Prostate gland (tissue), 2 donors: ENCODE measurements at regions not wholly inside any gene's neighbourhood (a gene's known extent, or its start where the extent isn't known, plus 50 kb on each side); places are given as distances from the start of the nearest gene placed in this dataset.
"Not testable (repeated sequence)": the region's sequence is repeated elsewhere in the genome, so short reads cannot be mapped to it uniquely, and the experiment has no call there.

Source experiments
- DNase-seq: peaks from one replicate; pipeline ENCODE4 v3.0.0-alpha.2; 2019; ENCODE audit warnings: low spot score
- H3K27ac ChIP-seq, 2 donors: fragments of 200-600 bp; sonication (generic); 2 replicates each; pipeline ENCODE4 v1.5.1; 2017 to 2019
- H3K27me3 ChIP-seq: fragments of 200-600 bp; sonication (generic); replicated peaks from 2 replicates; pipeline ENCODE4 v1.5.1; 2019; ENCODE audit not compliant: insufficient read depth
- H3K36me3 ChIP-seq, 2 donors: fragments of 200-600 bp; sonication (generic); 1 replicate in 1 of 2; 2 replicates in 1 of 2; pipeline versions ENCODE4 v1.5.1 to v1.8.1; 2017 to 2019
- H3K4me1 ChIP-seq: fragments of 200-600 bp; sonication (generic); replicated peaks from 2 replicates; pipeline ENCODE4 v1.5.1; 2019
- H3K4me3 ChIP-seq, 2 donors: fragments of 200-600 bp; sonication (generic); 2 replicates each; pipeline ENCODE4 v1.5.1; 2017 to 2019
- H3K9me3 ChIP-seq: fragments of 200-600 bp; sonication (generic); 2 replicates; pipeline ENCODE4 v1.5.1; 2017
- CTCF ChIP-seq, 4 experiments: fragments of 200-600 bp in 2 of 4; fragments of 450-650 bp in 2 of 4; sonication (generic) in 2 of 4; IDR thresholded peaks; 1 replicate in 3 of 4; 2 replicates in 1 of 4; pipeline ENCODE4 v1.5.1; 2016 to 2019; ENCODE audit warnings: antibody characterized with exemption in 4 of 4, mild to moderate bottlenecking in 2 of 4, moderate library complexity in 2 of 4
- POLR2A ChIP-seq: fragments of 450-650 bp; IDR thresholded peaks from one replicate; pipeline ENCODE4 v1.6.1; 2016; ENCODE audit warnings: antibody characterized with exemption, mild to moderate bottlenecking
- POLR2AphosphoS5 ChIP-seq: sonication (generic); formaldehyde crosslinking; IDR thresholded peaks from one replicate; pipeline ENCODE4 v1.6.1; 2017; ENCODE audit warnings: antibody characterized with exemption
- WGBS: methylation state at CpG from one replicate; pipeline ENCODE4 v1.1.5; 2018; 5-methylcytosine and 5-hydroxymethylcytosine counted together
- intact Hi-C: fragments of 100-400 bp; cut with DNase I; formaldehyde crosslinking; loops from one replicate; pipeline ENCODE4 v1.14.2; 2022

DNA sequence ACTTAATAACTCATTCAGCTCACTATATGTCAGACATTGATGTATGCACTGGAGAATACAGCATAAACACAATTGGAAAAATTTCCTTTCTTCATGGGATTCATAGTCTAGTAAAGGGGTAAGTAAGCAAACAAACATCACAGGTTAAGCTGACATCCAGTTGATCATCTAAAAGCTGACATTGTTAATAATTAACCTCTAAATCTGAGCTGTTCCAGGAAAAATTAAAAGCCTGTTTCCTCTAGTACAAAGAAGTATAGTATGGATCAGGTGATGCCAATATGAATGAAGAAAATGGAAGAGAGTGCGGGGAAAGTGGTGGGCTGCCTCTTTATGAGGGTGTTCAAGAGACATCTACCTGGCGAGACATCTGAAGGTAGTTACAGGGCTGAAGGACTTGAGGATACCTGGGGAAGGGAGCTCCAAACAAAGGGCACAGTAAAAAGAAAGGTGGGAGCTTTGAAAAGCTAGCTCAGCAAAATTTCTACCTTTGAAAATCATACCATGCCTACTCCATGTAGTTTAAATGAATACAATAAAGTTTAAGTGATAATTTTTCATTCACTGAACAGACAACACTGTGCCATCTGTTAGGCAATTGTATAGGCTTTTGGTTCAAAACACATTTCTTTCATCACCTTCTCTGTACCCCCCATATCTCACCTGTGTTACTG lies 619.3 kb downstream of the TRIB2 start:
- Histone ChIP-seq H3K9me3 (no peaks in the 10 kb centered on the region), H3K36me3 (no peaks in the 10 kb centered on the region), H3K27ac (no peak overlapping the region), H3K4me3 (no peak overlapping the region), H3K4me1 (no peaks in the 10 kb centered on the region), H3K27me3 (no peaks in the 10 kb centered on the region)
- DNase-seq = no peak
- no peak for TF ChIP-seq CTCF (IDR thresholded peaks at IDR 0.05)
- no peak for TF ChIP-seq POLR2AphosphoS5
- no peak for TF ChIP-seq POLR2A
- WGBS = 41% methylated on average over 2 of the region's 2 CpGs
- intact Hi-C loops = no loop called here

DNA sequence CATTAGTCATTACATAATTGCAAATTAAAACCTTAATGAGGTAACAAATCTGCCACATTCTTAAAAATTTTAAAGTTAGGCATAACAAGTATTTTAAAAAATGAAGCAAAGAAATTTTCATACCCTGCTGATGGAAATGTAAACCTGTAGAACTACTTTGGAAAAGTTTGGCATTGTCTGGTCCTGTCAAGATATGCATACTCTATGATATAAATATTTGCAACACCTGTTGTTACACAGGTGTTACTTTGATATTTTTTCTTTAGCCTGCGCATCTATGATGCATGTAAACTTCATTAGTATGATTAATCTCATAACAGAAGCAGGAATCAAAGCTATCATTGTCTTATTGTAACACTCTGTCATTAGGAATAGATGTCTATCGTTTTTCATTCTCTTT lies 634.3 kb downstream of the TRIB2 start:
- Histone ChIP-seq H3K4me3 (no peak overlapping the region), H3K27ac (no peak overlapping the region), H3K27me3 (no peaks in the 10 kb centered on the region), H3K36me3 (no peaks in the 10 kb centered on the region), H3K4me1 (no peaks in the 10 kb centered on the region), H3K9me3 (no peaks in the 10 kb centered on the region)
- no peak for DNase-seq
- intact Hi-C loops = no loop called here
- WGBS = 68% methylated on average over 2 of the region's 2 CpGs
- TF ChIP-seq POLR2AphosphoS5 (no peak), POLR2A (no peak), CTCF (IDR thresholded peaks at IDR 0.05) (no peak)

DNA sequence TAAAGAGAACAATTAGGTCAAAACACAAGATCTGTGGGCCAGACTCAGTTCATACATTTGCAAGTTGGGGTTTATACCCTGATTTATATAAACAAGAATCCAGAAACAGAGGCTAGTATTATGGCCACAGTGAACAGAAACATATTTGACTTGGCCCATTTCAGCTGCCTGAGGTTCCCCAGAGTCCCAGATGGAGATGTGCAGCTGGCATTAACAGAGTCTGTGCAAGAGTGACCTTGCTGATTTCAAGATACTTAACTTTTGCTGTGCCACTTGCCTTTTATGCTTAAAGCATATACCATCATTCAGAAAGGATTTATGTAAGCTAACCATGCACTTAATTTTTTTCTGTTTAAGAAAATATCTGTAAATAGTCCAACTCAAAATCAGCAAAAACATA lies 636.3 kb downstream of the TRIB2 start:
- no peak overlapping the region for H3K27ac ChIP-seq
- TF ChIP-seq CTCF (IDR thresholded peaks at IDR 0.05) (no peak), POLR2AphosphoS5 (no peak), POLR2A (no peak)
- H3K9me3 ChIP-seq = no peaks in the 10 kb centered on the region
- no peaks in the 10 kb centered on the region for H3K4me1 ChIP-seq
- intact Hi-C loops = no loop called here
- no peak overlapping the region for H3K4me3 ChIP-seq
- no peak for DNase-seq
- H3K36me3 ChIP-seq = no peaks in the 10 kb centered on the region
- H3K27me3 ChIP-seq = no peaks in the 10 kb centered on the region

DNA sequence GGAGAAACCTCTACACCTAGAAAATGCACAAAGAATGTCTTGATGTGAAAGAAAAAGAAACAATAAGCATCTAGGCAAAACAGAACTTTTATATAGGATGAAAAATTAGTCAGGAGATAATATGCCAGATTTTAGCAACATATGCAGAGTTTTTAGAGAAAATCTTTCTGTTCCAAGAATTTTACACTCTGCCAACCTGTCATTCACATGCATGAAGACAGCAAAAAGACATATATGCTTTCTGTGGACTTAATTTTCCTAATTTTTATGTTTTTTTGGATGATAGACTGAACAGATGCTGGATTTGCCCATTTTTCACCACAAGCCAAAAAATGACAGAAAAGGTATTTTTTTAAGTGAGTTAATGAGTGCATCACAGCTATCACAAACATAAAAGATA lies 637.3 kb downstream of the TRIB2 start:
- Histone ChIP-seq H3K36me3 (no peaks in the 10 kb centered on the region), H3K4me3 (no peak overlapping the region)
- intact Hi-C loops = no loop called here

DNA sequence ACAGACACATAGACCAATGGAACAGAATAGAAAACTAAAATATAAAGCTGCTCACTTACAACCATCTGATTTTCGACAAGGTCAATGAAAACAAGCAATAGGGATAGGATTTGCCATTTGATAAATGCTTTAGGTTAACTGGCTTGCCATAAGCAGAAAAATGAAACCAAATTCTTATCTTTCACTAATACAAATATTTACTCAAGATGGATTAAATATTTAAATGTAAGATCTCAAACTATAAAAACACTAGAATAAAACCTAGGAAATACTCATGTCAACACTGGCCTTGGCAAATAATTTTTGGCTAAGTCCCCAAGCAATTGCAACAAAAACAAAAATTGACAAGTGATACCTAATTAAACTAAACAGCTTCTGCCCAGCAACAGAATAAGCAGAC lies 665.2 kb downstream of the TRIB2 start:
- H3K36me3 ChIP-seq, H3K4me3 ChIP-seq, H3K9me3 ChIP-seq, H3K4me1 ChIP-seq, DNase-seq, H3K27me3 ChIP-seq, intact Hi-C loops, H3K27ac ChIP-seq: not testable (repeated sequence)
- WGBS = 50% methylated on average over 1 of the region's 1 CpG

More for the DNA sequence above, 637.3 kb downstream of the TRIB2 start:
- no peak for DNase-seq
- H3K4me1 ChIP-seq = no peaks in the 10 kb centered on the region
- no peaks in the 10 kb centered on the region for H3K9me3 ChIP-seq
- TF ChIP-seq POLR2AphosphoS5 (no peak), POLR2A (no peak), CTCF (IDR thresholded peaks at IDR 0.05) (no peak)
- no peaks in the 10 kb centered on the region for H3K27me3 ChIP-seq
- no peak overlapping the region for H3K27ac ChIP-seq

GRCh38 chr2:13389172-13389571 lies 672.4 kb downstream of the TRIB2 start:
- H3K4me1 ChIP-seq, DNase-seq, H3K9me3 ChIP-seq, H3K4me3 ChIP-seq, H3K27me3 ChIP-seq, intact Hi-C loops, H3K27ac ChIP-seq, H3K36me3 ChIP-seq: not testable (repeated sequence)
- 72% methylated on average over 5 of the region's 5 CpGs for WGBS
